ENCODE measurements at regions not wholly inside any gene's neighbourhood (a gene's known extent, or its start where the extent isn't known, plus 50 kb on each side); places are given as distances from the start of the nearest gene placed in this dataset.

GRCh38 chr5:91499943-91500531 lies 116.9 kb upstream of the ARRDC3 start:
- Histone ChIP-seq H3K9ac (ENCODE audit: insufficient read depth, low read length) (no peak overlapping the region), H4K20me1 (ENCODE audit: control insufficient read depth, extremely low read depth, insufficient read depth, low read length) (no peaks in the 10 kb centered on the region), H3K27me3 (ENCODE audit: control insufficient read depth, insufficient read depth, low read length) (no peaks in the 10 kb centered on the region), H3K27ac (ENCODE audit: insufficient read depth, low read length) (no peak overlapping the region), H3K4me3 (replicated peaks in 1 of 4; ENCODE audit: control extremely low read depth in 1 of 4, insufficient read depth in 1 of 4, low read depth in 3 of 4, low read length in 4 of 4) (no peak overlapping the region), H3K36me3 (ENCODE audit: control insufficient read depth, insufficient read depth, low read length) (no peaks in the 10 kb centered on the region), H3K4me1 (ENCODE audit: control insufficient read depth, extremely low read depth, insufficient read depth, low read length) (no peaks in the 10 kb centered on the region), H3K4me2 (ENCODE audit: extremely low read depth, insufficient read depth, low read length) (no peak overlapping the region), H3K9me3 (ENCODE audit: control insufficient read depth, insufficient read depth, low read depth, low read length) (no peaks in the 10 kb centered on the region), H2AFZ (ENCODE audit: low read length) (no peak overlapping the region), H3K79me2 (ENCODE audit: control insufficient read depth, insufficient read depth, low read length) (no peaks in the 10 kb centered on the region)
- DNase-seq (ENCODE audit: low read depth in 2 of 2) = peak; percentile 39 to 76
- TF ChIP-seq CTCF (conservative IDR thresholded peaks at IDR 0.05 in 1 of 2, IDR thresholded peaks at IDR 0.05 in 1 of 2; ENCODE audit: low read depth in 1 of 2, low read length in 2 of 2) (peak; percentile 51 to 55), EZH2 (IDR thresholded peaks at IDR 0.05; ENCODE audit: low read length, missing control alignments) (no peak)

GRCh38 chr5:91495699-91496098 lies 112.6 kb upstream of the ARRDC3 start:
- H3K27me3 ChIP-seq (ENCODE audit: control insufficient read depth, insufficient read depth, low read length) = no peaks in the 10 kb centered on the region
- DNase-seq (ENCODE audit: low read depth in 2 of 2) = no peak
- H3K4me1 ChIP-seq (ENCODE audit: control insufficient read depth, extremely low read depth, insufficient read depth, low read length) = no peaks in the 10 kb centered on the region

DNA sequence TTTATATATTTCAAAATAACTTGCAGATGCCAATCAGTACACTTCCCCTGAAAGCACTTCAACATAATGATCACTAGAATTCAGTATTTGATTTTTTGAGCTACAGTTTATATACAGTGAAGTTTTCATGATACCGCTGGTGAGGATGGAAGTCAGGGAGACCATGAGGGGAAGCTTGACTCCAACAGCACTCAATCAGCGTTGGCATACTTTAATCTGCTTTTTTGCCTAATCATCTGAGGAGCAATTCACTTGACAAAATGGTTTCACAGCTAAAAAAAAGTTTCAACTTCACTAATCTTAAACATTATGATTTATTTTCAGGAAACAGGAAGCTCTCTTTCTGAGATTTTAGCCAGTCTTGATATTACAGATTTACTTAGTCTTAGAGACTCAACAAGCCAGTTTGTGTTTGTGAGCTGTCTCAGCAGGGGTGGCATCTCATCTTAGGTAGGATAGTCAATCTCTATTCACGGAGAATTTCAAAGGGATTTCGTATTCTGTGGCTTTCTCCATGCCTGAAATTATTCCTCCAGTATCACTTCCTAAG lies 111.4 kb upstream of the ARRDC3 start:
- TF ChIP-seq EZH2 (IDR thresholded peaks at IDR 0.05; ENCODE audit: low read length, missing control alignments) = no peak
- no peak for TF ChIP-seq CTCF (conservative IDR thresholded peaks at IDR 0.05 in 1 of 2, IDR thresholded peaks at IDR 0.05 in 1 of 2; ENCODE audit: low read depth in 1 of 2, low read length in 2 of 2)
- no peaks in the 10 kb centered on the region for H3K27me3 ChIP-seq (ENCODE audit: control insufficient read depth, insufficient read depth, low read length)
- no peak overlapping the region for H3K27ac ChIP-seq (ENCODE audit: insufficient read depth, low read length)
- no peaks in the 10 kb centered on the region for H4K20me1 ChIP-seq (ENCODE audit: control insufficient read depth, extremely low read depth, insufficient read depth, low read length)
- H3K9me3 ChIP-seq (ENCODE audit: control insufficient read depth, insufficient read depth, low read depth, low read length) = no peaks in the 10 kb centered on the region
- no peak overlapping the region for H2AFZ ChIP-seq (ENCODE audit: low read length)
- H3K79me2 ChIP-seq (ENCODE audit: control insufficient read depth, insufficient read depth, low read length) = no peaks in the 10 kb centered on the region
- H3K36me3 ChIP-seq (ENCODE audit: control insufficient read depth, insufficient read depth, low read length) = no peaks in the 10 kb centered on the region
- H3K4me3 ChIP-seq (replicated peaks in 1 of 4; ENCODE audit: control extremely low read depth in 1 of 4, insufficient read depth in 1 of 4, low read depth in 3 of 4, low read length in 4 of 4) = no peak overlapping the region
- no peaks in the 10 kb centered on the region for H3K4me1 ChIP-seq (ENCODE audit: control insufficient read depth, extremely low read depth, insufficient read depth, low read length)
- DNase-seq (ENCODE audit: low read depth in 2 of 2) = no peak
- H3K9ac ChIP-seq (ENCODE audit: insufficient read depth, low read length) = no peak overlapping the region
- H3K4me2 ChIP-seq (ENCODE audit: extremely low read depth, insufficient read depth, low read length) = no peak overlapping the region

More at GRCh38 chr5:91495699-91496098, 112.6 kb upstream of the ARRDC3 start:
- TF ChIP-seq CTCF (conservative IDR thresholded peaks at IDR 0.05 in 1 of 2, IDR thresholded peaks at IDR 0.05 in 1 of 2; ENCODE audit: low read depth in 1 of 2, low read length in 2 of 2) (no peak), EZH2 (IDR thresholded peaks at IDR 0.05; ENCODE audit: low read length, missing control alignments) (no peak)
- Histone ChIP-seq H3K79me2 (ENCODE audit: control insufficient read depth, insufficient read depth, low read length) (no peaks in the 10 kb centered on the region), H4K20me1 (ENCODE audit: control insufficient read depth, extremely low read depth, insufficient read depth, low read length) (no peaks in the 10 kb centered on the region), H3K9ac (ENCODE audit: insufficient read depth, low read length) (no peak overlapping the region), H2AFZ (ENCODE audit: low read length) (no peak overlapping the region), H3K27ac (ENCODE audit: insufficient read depth, low read length) (no peak overlapping the region), H3K9me3 (ENCODE audit: control insufficient read depth, insufficient read depth, low read depth, low read length) (no peaks in the 10 kb centered on the region), H3K36me3 (ENCODE audit: control insufficient read depth, insufficient read depth, low read length) (no peaks in the 10 kb centered on the region), H3K4me2 (ENCODE audit: extremely low read depth, insufficient read depth, low read length) (no peak overlapping the region), H3K4me3 (replicated peaks in 1 of 4; ENCODE audit: control extremely low read depth in 1 of 4, insufficient read depth in 1 of 4, low read depth in 3 of 4, low read length in 4 of 4) (no peak overlapping the region)

Measured in fibroblast of lung (primary cell).